Sigmoid colon (tissue), 6 donors: ENCODE measurements at regions not wholly inside any gene's neighbourhood (a gene's known extent, or its start where the extent isn't known, plus 50 kb on each side); places are given as distances from the start of the nearest gene placed in this dataset.

Experiments
- DNase-seq: peaks from one replicate; pipeline ENCODE4 v3.0.0-alpha.2; 2019
- H3K27ac ChIP-seq, 4 donors: fragments of 200-600 bp; sonication (generic); one replicate each; pipeline ENCODE4 v1.5.1; 2016 to 2019; ENCODE audit warnings: mild to moderate bottlenecking in 1 of 4
- H3K27me3 ChIP-seq, 3 donors: fragments of 200-600 bp; sonication (generic); one replicate each; pipeline ENCODE4 v1.5.1; 2019; ENCODE audit warnings: mild to moderate bottlenecking in 1 of 3
- H3K36me3 ChIP-seq, 4 donors: fragments of 200-600 bp; sonication (generic); one replicate each; pipeline ENCODE4 v1.5.1; 2016 to 2019
- H3K4me1 ChIP-seq, 4 donors: fragments of 200-600 bp; sonication (generic); one replicate each; pipeline ENCODE4 v1.5.1; 2017 to 2019
- H3K4me3 ChIP-seq, 4 donors: fragments of 200-600 bp; sonication (generic); one replicate each; pipeline ENCODE4 v1.5.1; 2017 to 2019; ENCODE audit warnings: mild to moderate bottlenecking in 2 of 4, moderate library complexity in 1 of 4
- H3K9me3 ChIP-seq, 4 donors: fragments of 200-600 bp in 3 of 4; sonication (generic) in 3 of 4; one replicate each; pipeline versions ENCODE4 v1.5.1 to v1.6.1; 2013 to 2019
- CTCF ChIP-seq, 4 experiments: fragments of 450-650 bp in 3 of 4; fragments of 200-600 bp in 1 of 4; IDR thresholded peaks; one replicate each; pipeline ENCODE4 v1.5.1; 2016 to 2019; ENCODE audit warnings: antibody characterized with exemption in 4 of 4, mild to moderate bottlenecking in 3 of 4, moderate library complexity in 2 of 4
- EP300 ChIP-seq, 4 donors: sonication (generic); formaldehyde crosslinking; IDR thresholded peaks; one replicate each; pipeline ENCODE4 v1.6.1; 2017; ENCODE audit warnings: antibody characterized with exemption in 4 of 4
- POLR2A ChIP-seq, 2 donors: fragments of 450-650 bp; IDR thresholded peaks; one replicate each; pipeline ENCODE4 v1.6.1; 2016; ENCODE audit warnings: antibody characterized with exemption in 2 of 2, mild to moderate bottlenecking in 2 of 2, moderate library complexity in 2 of 2
- POLR2AphosphoS5 ChIP-seq, 4 donors: sonication (generic); formaldehyde crosslinking; IDR thresholded peaks; one replicate each; pipeline ENCODE4 v1.6.1; 2017; ENCODE audit warnings: antibody characterized with exemption in 4 of 4
- WGBS, 2 donors: extraction: QIAGEN DNeasy Blood & Tissue Kit; methylation state at CpG; one replicate each; pipeline ENCODE4 v1.1.7; 2013; 5-methylcytosine and 5-hydroxymethylcytosine counted together
- intact Hi-C: fragments of 100-400 bp; cut with DNase I; formaldehyde crosslinking; loops from one replicate; pipeline ENCODE4 v1.15.1; 2023
- donor health status: healthy with polysubstance abuse.
- donor health status: healthy.

GRCh38 chr17:11031787-11032186 lies 193.9 kb upstream of the PIRT start:
- intact Hi-C loops: no loop called here
- no peak overlapping the region for H3K27ac ChIP-seq
- TF ChIP-seq CTCF (IDR thresholded peaks at IDR 0.05): no peak
- TF ChIP-seq POLR2AphosphoS5 (IDR thresholded peaks at IDR 0.05): no peak
- TF ChIP-seq POLR2A (IDR thresholded peaks at IDR 0.05): no peak
- TF ChIP-seq EP300 (IDR thresholded peaks at IDR 0.05): no peak
- WGBS, 2 donors: 90 to 93% methylated on average over 4 of the region's 4 CpGs
- no peaks in the 10 kb centered on the region for H3K27me3 ChIP-seq
- no peak for DNase-seq
- peaks cover 0 to 2% (median 0%) of the 10 kb centered on the region in 4 donors for H3K9me3 ChIP-seq
- no peaks in the 10 kb centered on the region for H3K4me1 ChIP-seq
- H3K36me3 ChIP-seq: no peaks in the 10 kb centered on the region
- H3K4me3 ChIP-seq: no peak overlapping the region

GRCh38 chr17:11029791-11030190 lies 191.9 kb upstream of the PIRT start:
- no peak for DNase-seq
- TF ChIP-seq POLR2A (IDR thresholded peaks at IDR 0.05) (no peak), CTCF (IDR thresholded peaks at IDR 0.05) (no peak), EP300 (IDR thresholded peaks at IDR 0.05) (no peak), POLR2AphosphoS5 (IDR thresholded peaks at IDR 0.05) (no peak)
- Histone ChIP-seq H3K27ac (no peak overlapping the region), H3K36me3 (no peaks in the 10 kb centered on the region), H3K9me3 (peaks cover 0 to 2% (median 0%) of the 10 kb centered on the region in 4 donors), H3K4me3 (no peak overlapping the region), H3K27me3 (no peaks in the 10 kb centered on the region), H3K4me1 (no peaks in the 10 kb centered on the region)
- WGBS, 2 donors: 89 to 92% methylated on average over 3 of the region's 3 CpGs
- intact Hi-C loops: no loop called here

- intact Hi-C loops: no loop called here
- TF ChIP-seq POLR2A (IDR thresholded peaks at IDR 0.05) (no peak), EP300 (IDR thresholded peaks at IDR 0.05) (no peak), POLR2AphosphoS5 (IDR thresholded peaks at IDR 0.05) (no peak), CTCF (IDR thresholded peaks at IDR 0.05) (no peak)
- Histone ChIP-seq H3K4me3 (no peak overlapping the region), H3K27ac (no peak overlapping the region), H3K4me1 (no peaks in the 10 kb centered on the region), H3K27me3 (no peaks in the 10 kb centered on the region), H3K36me3 (no peaks in the 10 kb centered on the region), H3K9me3 (peaks cover 0 to 2% (median 0%) of the 10 kb centered on the region in 4 donors)
- DNase-seq: no peak
- 19 to 64% methylated on average over 3 of the region's 3 CpGs for WGBS, 2 donors
Observed at GRCh38 chr17:11028349-11028748, 190.5 kb upstream of the PIRT start.

- intact Hi-C loops: no loop called here
- TF ChIP-seq EP300 (IDR thresholded peaks at IDR 0.05): no peak
- no peak for TF ChIP-seq POLR2AphosphoS5 (IDR thresholded peaks at IDR 0.05)
- TF ChIP-seq POLR2A (IDR thresholded peaks at IDR 0.05): no peak
- TF ChIP-seq CTCF (IDR thresholded peaks at IDR 0.05): no peak
- H3K4me1 ChIP-seq: no peaks in the 10 kb centered on the region
- no peak for DNase-seq
- no peaks in the 10 kb centered on the region for H3K36me3 ChIP-seq
- H3K4me3 ChIP-seq: no peak overlapping the region
- 14 to 64% methylated on average over 2 of the region's 2 CpGs for WGBS, 2 donors
- H3K9me3 ChIP-seq: no peaks in the 10 kb centered on the region
- no peaks in the 10 kb centered on the region for H3K27me3 ChIP-seq
- no peak overlapping the region for H3K27ac ChIP-seq
Observed at GRCh38 chr17:11026903-11027302, 189.0 kb upstream of the PIRT start.
